ENCODE measurements at regions not wholly inside any gene's neighbourhood (a gene's known extent, or its start where the extent isn't known, plus 50 kb on each side); places are given as distances from the start of the nearest gene placed in this dataset.

GRCh38 chr6:71499667-71500066 lies 211.1 kb downstream of the OGFRL1 start:
- no peak for TF ChIP-seq PATZ1 (CRISPR knock-in tag; IDR thresholded peaks at IDR 0.05; ENCODE audit: borderline replicate concordance)
- TF ChIP-seq GLIS3 (CRISPR knock-in tag; IDR thresholded peaks at IDR 0.05) = no peak
- no peak for TF ChIP-seq OSR1 (CRISPR knock-in tag; IDR thresholded peaks at IDR 0.05)
- TF ChIP-seq ARNTL (CRISPR knock-in tag; IDR thresholded peaks at IDR 0.05; ENCODE audit: borderline replicate concordance, low read depth) = no peak
- no peak for TF ChIP-seq ZFP3 (CRISPR knock-in tag; IDR thresholded peaks at IDR 0.05)

Data from SK-N-SH treated with all-trans-retinoic acid at 6 μM for 48 hours (cell line).